ENCODE measurements at regions not wholly inside any gene's neighbourhood (a gene's known extent, or its start where the extent isn't known, plus 50 kb on each side); places are given as distances from the start of the nearest gene placed in this dataset.

- TF ChIP-seq, protein P1, sequence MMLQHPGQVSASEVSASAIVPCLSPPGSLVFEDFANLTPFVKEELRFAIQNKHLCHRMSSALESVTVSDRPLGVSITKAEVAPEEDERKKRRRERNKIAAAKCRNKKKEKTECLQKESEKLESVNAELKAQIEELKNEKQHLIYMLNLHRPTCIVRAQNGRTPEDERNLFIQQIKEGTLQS (IDR thresholded peaks at IDR 0.05; ENCODE audit: borderline replicate concordance, extremely low read depth, low read depth, low read length) = no peak
Measured at GRCh38 chr3:120850381-120851295, 57.4 kb upstream of the STXBP5L start (continued).

DNA sequence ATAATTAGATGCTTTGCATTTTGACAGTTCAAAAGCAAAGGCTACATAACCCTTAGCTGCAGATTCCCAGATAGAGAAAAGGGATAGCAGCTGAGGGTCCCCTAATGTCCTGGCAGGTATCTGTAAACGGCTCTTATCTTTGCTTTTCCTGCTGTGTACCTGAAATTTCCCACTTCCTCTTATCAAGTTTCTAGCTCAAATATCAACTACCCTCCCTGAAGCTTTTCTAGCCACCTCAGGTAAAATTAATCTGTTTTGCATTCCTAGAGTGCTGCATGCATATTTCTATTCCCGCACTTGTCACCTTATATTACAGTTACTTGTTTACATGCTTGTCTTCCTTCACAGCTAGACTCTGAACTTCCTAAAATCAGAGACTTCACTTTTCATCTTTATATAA lies 55.6 kb upstream of the STXBP5L start:
- WGBS (ENCODE audit: insufficient coverage, insufficient replicate concordance, low lambda C conversion rate, missing lambda C conversion rate) = 0% methylated on average over 2 of the region's 2 CpGs
- ChIA-PET POLR2A (no interaction called here), RAD21 (ENCODE audit: unreplicated experiment) (no interaction called here), SMC1A (ENCODE audit: uncharacterized antibody, unreplicated experiment) (interaction anchor here (0.9 kb wide), 1 partner anchor 24 kb away, joined by 3 read pairs; no protein-coding TSS in a partner anchor), CTCF (interaction anchor here (0.6 kb wide), 1 partner anchor 285 kb away, joined by 3 read pairs; no protein-coding TSS in a partner anchor)
- in situ Hi-C loops (cut with MboI) (no loop called here), intact Hi-C loops (cut with micrococcal nuclease; ENCODE audit: unreplicated experiment) (no loop called here)
- H3K27me3 ChIP-seq (replicated peaks in 1 of 2; ENCODE audit: control insufficient read depth in 2 of 2, insufficient read depth in 2 of 2, low read length in 1 of 2) = no peaks in the 10 kb centered on the region
- DNase-seq (ENCODE audit: low read depth, low spot score) = no peak
- TF ChIP-seq JUNB (IDR thresholded peaks at IDR 0.05) = no peak
- TF ChIP-seq SPI1 (IDR thresholded peaks at IDR 0.05; ENCODE audit: borderline replicate concordance, insufficient read depth, low read depth, low read length) = peak; percentile 71
- TF ChIP-seq POU2F2 (IDR thresholded peaks at IDR 0.05; ENCODE audit: borderline replicate concordance, low read depth, low read length) = no peak
- no peak for TF ChIP-seq RUNX3 (IDR thresholded peaks at IDR 0.05; ENCODE audit: low read length)
- H4K20me1 ChIP-seq (ENCODE audit: control insufficient read depth, insufficient read depth) = no peaks in the 10 kb centered on the region
- no peaks in the 10 kb centered on the region for H3K79me2 ChIP-seq (ENCODE audit: control insufficient read depth, insufficient read depth, low read length)
- no peak overlapping the region for H2AFZ ChIP-seq (ENCODE audit: control insufficient read depth, low read depth, low read length)
- no peaks in the 10 kb centered on the region for H3K4me1 ChIP-seq (ENCODE audit: control insufficient read depth, insufficient read depth, low read length)
- H3K9me3 ChIP-seq (replicated peaks; ENCODE audit: control insufficient read depth, insufficient read depth, low read length) = no peaks in the 10 kb centered on the region
- no peak for ATAC-seq
- no peak overlapping the region for H3K9ac ChIP-seq (ENCODE audit: control insufficient read depth, insufficient read depth, low read length)
- H3K27ac ChIP-seq (ENCODE audit: control insufficient read depth, insufficient read depth) = no peak overlapping the region
- H3K36me3 ChIP-seq (ENCODE audit: control insufficient read depth in 2 of 2, insufficient read depth in 2 of 2, low read length in 1 of 2) = no peaks in the 10 kb centered on the region
- H3K4me3 ChIP-seq = no peak overlapping the region
- FAIRE-seq = no peak
- BruUV-seq (replicated peaks) = no TSS peak
- no peak overlapping the region for H3K4me2 ChIP-seq (ENCODE audit: control insufficient read depth, insufficient read depth)

Measured in GM12878 (cell line).